NB4 (cell line): ENCODE measurements at regions not wholly inside any gene's neighbourhood (a gene's known extent, or its start where the extent isn't known, plus 50 kb on each side); places are given as distances from the start of the nearest gene placed in this dataset.

ENCODE experiments used
- TF ChIP-seq, protein P1 (sequence below): IDR thresholded peaks from one replicate; pipeline ENCODE4 v1.5.1; 2012; ENCODE audit warnings: low read depth, low read length
- TF ChIP-seq, protein P2 (sequence below): IDR thresholded peaks from 2 replicates; pipeline ENCODE4 v1.6.1; 2011; ENCODE audit warnings: low read depth, low read length

DNA sequence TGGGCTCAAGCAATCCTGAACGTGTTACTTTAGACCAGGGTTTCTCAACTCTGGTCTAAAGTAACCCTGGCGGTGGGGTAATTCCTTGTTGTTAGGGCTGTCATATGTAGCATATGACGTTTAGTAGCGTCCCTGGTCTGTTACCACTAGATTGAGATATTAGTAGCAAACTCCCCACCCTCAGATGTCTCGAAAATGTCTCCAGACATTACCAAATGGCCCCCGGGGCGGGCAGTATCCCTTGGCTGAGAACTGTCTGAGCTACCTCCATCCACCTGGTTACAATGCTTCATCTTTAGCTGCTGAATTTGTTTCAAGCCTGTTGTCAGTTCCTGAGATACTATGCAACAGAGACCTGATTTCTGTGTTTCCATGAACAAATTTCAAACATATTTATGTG lies 56.7 kb downstream of the CLDN34 start:
- TF ChIP-seq, protein P1, sequence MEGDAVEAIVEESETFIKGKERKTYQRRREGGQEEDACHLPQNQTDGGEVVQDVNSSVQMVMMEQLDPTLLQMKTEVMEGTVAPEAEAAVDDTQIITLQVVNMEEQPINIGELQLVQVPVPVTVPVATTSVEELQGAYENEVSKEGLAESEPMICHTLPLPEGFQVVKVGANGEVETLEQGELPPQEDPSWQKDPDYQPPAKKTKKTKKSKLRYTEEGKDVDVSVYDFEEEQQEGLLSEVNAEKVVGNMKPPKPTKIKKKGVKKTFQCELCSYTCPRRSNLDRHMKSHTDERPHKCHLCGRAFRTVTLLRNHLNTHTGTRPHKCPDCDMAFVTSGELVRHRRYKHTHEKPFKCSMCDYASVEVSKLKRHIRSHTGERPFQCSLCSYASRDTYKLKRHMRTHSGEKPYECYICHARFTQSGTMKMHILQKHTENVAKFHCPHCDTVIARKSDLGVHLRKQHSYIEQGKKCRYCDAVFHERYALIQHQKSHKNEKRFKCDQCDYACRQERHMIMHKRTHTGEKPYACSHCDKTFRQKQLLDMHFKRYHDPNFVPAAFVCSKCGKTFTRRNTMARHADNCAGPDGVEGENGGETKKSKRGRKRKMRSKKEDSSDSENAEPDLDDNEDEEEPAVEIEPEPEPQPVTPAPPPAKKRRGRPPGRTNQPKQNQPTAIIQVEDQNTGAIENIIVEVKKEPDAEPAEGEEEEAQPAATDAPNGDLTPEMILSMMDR = no peak
- TF ChIP-seq, protein P2, sequence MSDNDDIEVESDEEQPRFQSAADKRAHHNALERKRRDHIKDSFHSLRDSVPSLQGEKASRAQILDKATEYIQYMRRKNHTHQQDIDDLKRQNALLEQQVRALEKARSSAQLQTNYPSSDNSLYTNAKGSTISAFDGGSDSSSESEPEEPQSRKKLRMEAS = no peak
